HG03039 (cell line): ENCODE measurements at regions not wholly inside any gene's neighbourhood (a gene's known extent, or its start where the extent isn't known, plus 50 kb on each side); places are given as distances from the start of the nearest gene placed in this dataset.
"Not testable (repeated sequence)": the region's sequence is repeated elsewhere in the genome, so short reads cannot be mapped to it uniquely, and the experiment has no call there.

ENCODE experiments used
- ATAC-seq: cut with Tn5 transposase; IDR thresholded peaks from one replicate; pipeline ENCODE4 v1.9.1; 2021; ENCODE audit warnings: mild to moderate bottlenecking, moderate library complexity; ENCODE audit not compliant: unreplicated experiment

DNA sequence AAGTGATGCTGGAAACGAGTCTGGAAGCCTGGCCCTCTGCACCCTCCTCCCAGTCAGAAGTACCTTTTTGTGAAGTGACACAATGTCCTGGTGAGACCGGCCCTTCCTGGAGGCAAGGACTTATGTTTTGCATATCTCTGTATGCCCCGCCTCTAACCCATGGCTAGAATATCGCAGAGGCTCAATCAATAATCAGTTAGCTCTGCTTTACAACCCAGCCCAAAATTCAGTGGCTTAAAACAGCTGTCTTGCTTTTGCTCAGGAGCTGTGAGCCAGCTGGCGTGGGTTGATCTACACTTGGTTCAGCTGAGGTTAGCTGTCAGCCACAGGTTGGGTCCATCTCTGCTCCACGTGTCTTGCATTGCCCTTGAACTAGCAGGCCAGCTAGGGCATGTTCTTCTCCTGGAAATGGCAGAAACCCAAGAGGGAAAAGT, 98.8 kb upstream of the METTL14 start:
- ATAC-seq: no peak

GRCh38 chr4:118587116-118587831, 97.9 kb upstream of the METTL14 start:
- ATAC-seq: no peak

GRCh38 chr4:118587946-118588345, 97.2 kb upstream of the METTL14 start:
- no peak for ATAC-seq

- ATAC-seq: no peak
Measured at GRCh38 chr4:118589471-118590055, 95.6 kb upstream of the METTL14 start.

GRCh38 chr4:118591339-118592046, 93.7 kb upstream of the METTL14 start:
- ATAC-seq: peak; percentile 99

DNA sequence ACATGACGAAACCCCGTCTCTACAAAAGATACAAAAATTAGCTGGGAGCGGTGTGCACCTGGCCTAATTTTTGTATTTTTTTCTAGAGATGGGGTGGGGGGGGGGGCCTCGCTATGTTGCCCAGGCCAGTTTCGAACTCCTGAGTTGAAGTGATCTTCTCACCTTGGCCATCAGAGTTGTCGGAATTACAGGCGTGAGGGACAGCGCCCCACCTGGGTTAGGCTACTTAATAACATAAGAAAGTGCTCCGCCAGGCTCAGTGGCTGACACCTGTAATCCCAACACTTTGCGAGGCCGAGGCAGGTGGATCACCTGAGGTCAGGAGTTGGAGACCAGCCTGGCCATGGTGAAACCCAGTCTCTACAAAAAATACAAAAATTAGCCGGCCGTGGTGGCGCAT, 92.9 kb upstream of the METTL14 start:
- ATAC-seq: not testable (repeated sequence)

DNA sequence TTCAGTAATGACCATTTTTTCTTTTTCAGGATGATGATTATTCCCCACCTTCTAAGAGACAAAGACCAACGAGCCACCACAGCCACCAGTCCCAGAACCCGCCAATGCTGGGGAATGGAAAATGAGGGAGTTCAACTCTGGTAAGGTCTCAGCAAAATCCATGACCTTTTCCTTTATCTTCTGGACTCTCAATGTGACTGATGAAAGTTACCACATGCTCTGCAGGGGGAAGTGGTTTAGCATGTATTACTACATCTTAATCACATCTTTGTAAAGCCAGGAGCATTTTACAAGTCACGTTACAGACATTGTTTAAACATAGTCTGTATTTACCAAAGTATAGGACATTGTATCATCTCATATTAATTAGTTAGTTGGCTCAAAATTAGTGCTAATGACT, 89.3 kb upstream of the METTL14 start:
- ATAC-seq: not testable (repeated sequence)

- not testable (repeated sequence) for ATAC-seq
Measured at GRCh38 chr4:118625097-118625496, 60.1 kb upstream of the METTL14 start.

DNA sequence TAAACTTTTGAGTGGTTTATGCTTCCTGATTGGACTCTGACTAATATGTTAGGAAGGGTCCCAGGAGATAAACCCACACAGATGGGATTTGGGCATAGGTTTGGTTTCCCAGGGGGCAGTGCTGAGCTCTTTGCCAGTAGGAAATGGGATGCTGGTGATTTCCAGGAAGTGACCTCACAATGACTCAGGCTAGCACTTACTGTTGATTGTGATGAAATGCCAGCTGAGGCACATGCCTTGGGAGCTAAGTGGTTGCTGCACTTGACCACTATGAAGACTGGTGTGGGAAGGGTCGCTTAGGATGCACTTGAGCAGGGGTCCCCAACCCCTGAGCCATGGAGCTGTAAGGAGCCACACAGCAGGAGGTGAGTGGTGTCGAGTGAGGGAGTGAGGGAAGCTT, 55.5 kb upstream of the METTL14 start:
- ATAC-seq: not testable (repeated sequence)

GRCh38 chr4:118630897-118631296, 54.3 kb upstream of the METTL14 start:
- ATAC-seq: not testable (repeated sequence)

DNA sequence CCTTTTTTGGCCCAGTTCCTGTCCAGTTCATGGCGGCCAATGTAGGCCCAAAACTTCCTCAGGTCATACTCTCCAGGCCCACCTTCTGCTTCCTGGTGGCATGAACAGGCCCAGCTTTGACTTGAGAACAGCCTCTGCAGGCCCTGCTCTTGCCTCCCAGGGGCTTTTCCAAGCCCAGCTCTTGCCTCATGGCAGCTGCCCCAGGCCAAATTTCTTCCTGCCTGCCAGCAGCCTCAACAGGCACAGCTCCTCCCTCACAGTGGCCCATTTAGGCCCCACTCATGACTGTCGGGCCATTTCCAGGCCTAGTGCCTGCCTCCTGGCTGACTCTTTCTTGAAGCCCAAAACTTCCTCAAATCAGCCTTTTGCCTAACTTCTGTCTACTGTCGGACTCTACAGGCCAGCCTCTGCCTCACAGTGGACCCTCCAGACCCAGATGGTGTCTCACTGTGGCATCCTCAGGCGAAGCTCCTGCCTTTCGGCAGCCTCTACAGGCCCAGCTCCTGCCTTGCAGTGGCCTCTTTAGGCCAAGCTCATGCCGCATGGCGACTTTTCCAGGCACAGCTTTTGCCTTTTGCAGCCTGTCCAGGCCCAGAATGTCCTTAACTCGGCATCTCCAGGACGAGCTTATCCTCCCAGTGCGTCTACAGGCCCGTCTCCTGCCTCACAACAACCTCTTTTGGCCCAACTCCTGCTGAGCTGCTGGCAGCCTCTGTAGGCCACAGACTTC, 53.7 kb upstream of the METTL14 start:
- not testable (repeated sequence) for ATAC-seq

DNA sequence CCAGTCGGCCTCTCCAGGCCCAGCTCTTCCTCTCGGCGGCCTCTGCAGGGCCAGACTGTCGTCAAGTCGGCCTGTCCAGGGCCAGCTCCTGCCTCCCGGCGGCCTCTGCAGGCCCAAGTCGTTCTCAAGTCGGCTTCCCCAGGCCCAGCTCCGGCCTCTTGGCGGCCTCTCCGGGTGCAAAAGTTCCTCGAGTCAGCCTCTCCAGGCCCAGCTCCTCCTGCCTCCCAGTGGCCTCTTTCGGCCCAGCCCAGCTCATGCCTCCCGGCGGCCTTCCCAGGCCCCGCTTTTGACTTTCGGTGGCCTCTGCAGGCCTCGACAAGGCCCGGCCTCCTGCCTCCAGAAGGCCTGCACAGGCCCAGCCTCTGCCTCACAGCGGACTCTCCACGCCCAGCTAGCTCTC, 51.7 kb upstream of the METTL14 start:
- not testable (repeated sequence) for ATAC-seq

- not testable (repeated sequence) for ATAC-seq
Measured at GRCh38 chr4:118634126-118634875, 50.9 kb upstream of the METTL14 start.
